ENCODE measurements at regions not wholly inside any gene's neighbourhood (a gene's known extent, or its start where the extent isn't known, plus 50 kb on each side); places are given as distances from the start of the nearest gene placed in this dataset.

GRCh38 chr1:239527051-239527693 is 140.8 kb downstream of the CHRM3 start:
- no peak for TF ChIP-seq EZH2 (IDR thresholded peaks at IDR 0.05; ENCODE audit: low read depth, unreplicated experiment)
- TF ChIP-seq, protein P1, sequence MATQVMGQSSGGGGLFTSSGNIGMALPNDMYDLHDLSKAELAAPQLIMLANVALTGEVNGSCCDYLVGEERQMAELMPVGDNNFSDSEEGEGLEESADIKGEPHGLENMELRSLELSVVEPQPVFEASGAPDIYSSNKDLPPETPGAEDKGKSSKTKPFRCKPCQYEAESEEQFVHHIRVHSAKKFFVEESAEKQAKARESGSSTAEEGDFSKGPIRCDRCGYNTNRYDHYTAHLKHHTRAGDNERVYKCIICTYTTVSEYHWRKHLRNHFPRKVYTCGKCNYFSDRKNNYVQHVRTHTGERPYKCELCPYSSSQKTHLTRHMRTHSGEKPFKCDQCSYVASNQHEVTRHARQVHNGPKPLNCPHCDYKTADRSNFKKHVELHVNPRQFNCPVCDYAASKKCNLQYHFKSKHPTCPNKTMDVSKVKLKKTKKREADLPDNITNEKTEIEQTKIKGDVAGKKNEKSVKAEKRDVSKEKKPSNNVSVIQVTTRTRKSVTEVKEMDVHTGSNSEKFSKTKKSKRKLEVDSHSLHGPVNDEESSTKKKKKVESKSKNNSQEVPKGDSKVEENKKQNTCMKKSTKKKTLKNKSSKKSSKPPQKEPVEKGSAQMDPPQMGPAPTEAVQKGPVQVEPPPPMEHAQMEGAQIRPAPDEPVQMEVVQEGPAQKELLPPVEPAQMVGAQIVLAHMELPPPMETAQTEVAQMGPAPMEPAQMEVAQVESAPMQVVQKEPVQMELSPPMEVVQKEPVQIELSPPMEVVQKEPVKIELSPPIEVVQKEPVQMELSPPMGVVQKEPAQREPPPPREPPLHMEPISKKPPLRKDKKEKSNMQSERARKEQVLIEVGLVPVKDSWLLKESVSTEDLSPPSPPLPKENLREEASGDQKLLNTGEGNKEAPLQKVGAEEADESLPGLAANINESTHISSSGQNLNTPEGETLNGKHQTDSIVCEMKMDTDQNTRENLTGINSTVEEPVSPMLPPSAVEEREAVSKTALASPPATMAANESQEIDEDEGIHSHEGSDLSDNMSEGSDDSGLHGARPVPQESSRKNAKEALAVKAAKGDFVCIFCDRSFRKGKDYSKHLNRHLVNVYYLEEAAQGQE (IDR thresholded peaks at IDR 0.05; ENCODE audit: unreplicated experiment), result no peak
- TF ChIP-seq CREB1 (CRISPR knock-in tag; IDR thresholded peaks at IDR 0.05; ENCODE audit: low read depth), result no peak
- TF ChIP-seq, protein P2, sequence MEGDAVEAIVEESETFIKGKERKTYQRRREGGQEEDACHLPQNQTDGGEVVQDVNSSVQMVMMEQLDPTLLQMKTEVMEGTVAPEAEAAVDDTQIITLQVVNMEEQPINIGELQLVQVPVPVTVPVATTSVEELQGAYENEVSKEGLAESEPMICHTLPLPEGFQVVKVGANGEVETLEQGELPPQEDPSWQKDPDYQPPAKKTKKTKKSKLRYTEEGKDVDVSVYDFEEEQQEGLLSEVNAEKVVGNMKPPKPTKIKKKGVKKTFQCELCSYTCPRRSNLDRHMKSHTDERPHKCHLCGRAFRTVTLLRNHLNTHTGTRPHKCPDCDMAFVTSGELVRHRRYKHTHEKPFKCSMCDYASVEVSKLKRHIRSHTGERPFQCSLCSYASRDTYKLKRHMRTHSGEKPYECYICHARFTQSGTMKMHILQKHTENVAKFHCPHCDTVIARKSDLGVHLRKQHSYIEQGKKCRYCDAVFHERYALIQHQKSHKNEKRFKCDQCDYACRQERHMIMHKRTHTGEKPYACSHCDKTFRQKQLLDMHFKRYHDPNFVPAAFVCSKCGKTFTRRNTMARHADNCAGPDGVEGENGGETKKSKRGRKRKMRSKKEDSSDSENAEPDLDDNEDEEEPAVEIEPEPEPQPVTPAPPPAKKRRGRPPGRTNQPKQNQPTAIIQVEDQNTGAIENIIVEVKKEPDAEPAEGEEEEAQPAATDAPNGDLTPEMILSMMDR (conservative IDR thresholded peaks at IDR 0.05; ENCODE audit: low read depth in 2 of 2), result no peak
- no peak for TF ChIP-seq EZH2phosphoT487 (IDR thresholded peaks at IDR 0.05; ENCODE audit: unreplicated experiment)

Data from GM23338 (cell line).